Neural crest cell (in vitro differentiated cells): ENCODE measurements at regions not wholly inside any gene's neighbourhood (a gene's known extent, or its start where the extent isn't known, plus 50 kb on each side); places are given as distances from the start of the nearest gene placed in this dataset.

ENCODE experiments used
- DNase-seq: peaks from one replicate; pipeline ENCODE4 v3.0.0; 2021; ENCODE audit warnings: low read depth, mixed read lengths, low spot score
- H3K27ac Mint-ChIP-seq: one replicate; pipeline ENCODE4 v1.8.0; 2021; ENCODE audit warnings: mild to moderate bottlenecking, mixed read lengths; ENCODE audit not compliant: unreplicated experiment
- H3K27me3 Mint-ChIP-seq: 2 replicates; pipeline ENCODE4 v1.8.0; 2021; ENCODE audit warnings: low read depth, mild to moderate bottlenecking, mixed read lengths
- H3K36me3 Mint-ChIP-seq: 2 replicates; pipeline ENCODE4 v1.8.0; 2021; ENCODE audit warnings: low read depth, mild to moderate bottlenecking, mixed read lengths
- H3K4me1 Mint-ChIP-seq: 2 replicates; pipeline ENCODE4 v1.8.0; 2021; ENCODE audit warnings: mixed read lengths
- H3K4me3 Mint-ChIP-seq: one replicate; pipeline ENCODE4 v1.8.0; 2021; ENCODE audit warnings: mild to moderate bottlenecking, mixed read lengths
- H3K9me3 Mint-ChIP-seq: 2 replicates; pipeline ENCODE4 v1.8.0; 2021; ENCODE audit warnings: mixed read lengths
- TF ChIP-seq, protein P1 (sequence below): fragments of 200-600 bp; sonication (generic); conservative IDR thresholded peaks from 2 replicates; pipeline ENCODE4 v1.5.0; 2021; ENCODE audit warnings: antibody characterized with exemption, mild to moderate bottlenecking

DNA sequence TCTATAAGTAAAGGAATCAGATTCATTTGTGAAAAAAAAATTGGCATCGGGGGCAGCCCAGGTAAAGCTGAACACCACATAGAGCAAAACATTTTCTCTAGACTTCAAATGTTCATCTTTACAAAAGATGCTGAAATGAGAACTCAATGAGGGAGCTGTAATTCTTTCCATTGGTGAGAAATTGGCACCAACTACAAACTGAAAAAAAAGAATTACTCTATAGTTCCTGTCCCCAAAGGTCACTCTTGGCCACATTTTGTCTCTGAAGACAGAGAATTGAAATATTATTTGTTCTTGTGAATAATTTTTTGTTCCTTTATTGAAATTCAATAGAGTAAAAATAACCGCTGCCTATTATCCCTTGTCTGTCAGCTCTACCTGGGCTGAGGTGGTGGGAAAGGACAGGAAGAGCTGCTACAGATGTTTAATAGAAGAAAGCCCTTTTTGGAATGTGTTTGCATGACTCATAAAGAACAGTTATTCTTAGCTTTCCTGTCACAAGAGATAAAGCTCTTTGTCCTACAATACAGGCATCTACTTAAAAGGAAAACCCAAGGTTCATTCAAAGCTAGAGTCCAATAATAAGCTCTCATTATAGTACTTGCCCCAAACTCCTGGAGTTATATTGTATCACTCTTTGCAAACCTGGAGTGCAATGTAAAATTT, 380.1 kb upstream of the KITLG start:
- no peaks in the 10 kb centered on the region for H3K27me3 Mint-ChIP-seq

GRCh38 chr12:88958946-88959345, 378.7 kb upstream of the KITLG start:
- Mint-ChIP-seq H3K4me3 (no peak overlapping the region), H3K27me3 (no peaks in the 10 kb centered on the region), H3K4me1 (peaks cover 23% of the 10 kb centered on the region), H3K9me3 (peaks cover 4% of the 10 kb centered on the region), H3K36me3 (no peaks in the 10 kb centered on the region), H3K27ac (no peak overlapping the region)
- TF ChIP-seq, protein P1, sequence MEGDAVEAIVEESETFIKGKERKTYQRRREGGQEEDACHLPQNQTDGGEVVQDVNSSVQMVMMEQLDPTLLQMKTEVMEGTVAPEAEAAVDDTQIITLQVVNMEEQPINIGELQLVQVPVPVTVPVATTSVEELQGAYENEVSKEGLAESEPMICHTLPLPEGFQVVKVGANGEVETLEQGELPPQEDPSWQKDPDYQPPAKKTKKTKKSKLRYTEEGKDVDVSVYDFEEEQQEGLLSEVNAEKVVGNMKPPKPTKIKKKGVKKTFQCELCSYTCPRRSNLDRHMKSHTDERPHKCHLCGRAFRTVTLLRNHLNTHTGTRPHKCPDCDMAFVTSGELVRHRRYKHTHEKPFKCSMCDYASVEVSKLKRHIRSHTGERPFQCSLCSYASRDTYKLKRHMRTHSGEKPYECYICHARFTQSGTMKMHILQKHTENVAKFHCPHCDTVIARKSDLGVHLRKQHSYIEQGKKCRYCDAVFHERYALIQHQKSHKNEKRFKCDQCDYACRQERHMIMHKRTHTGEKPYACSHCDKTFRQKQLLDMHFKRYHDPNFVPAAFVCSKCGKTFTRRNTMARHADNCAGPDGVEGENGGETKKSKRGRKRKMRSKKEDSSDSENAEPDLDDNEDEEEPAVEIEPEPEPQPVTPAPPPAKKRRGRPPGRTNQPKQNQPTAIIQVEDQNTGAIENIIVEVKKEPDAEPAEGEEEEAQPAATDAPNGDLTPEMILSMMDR = no peak
- no peak for DNase-seq

More for the DNA sequence above, 380.1 kb upstream of the KITLG start:
- TF ChIP-seq, protein P1 = no peak
- Mint-ChIP-seq H3K27ac (no peak overlapping the region), H3K4me1 (peaks cover 23% of the 10 kb centered on the region), H3K9me3 (peaks cover 4% of the 10 kb centered on the region), H3K36me3 (no peaks in the 10 kb centered on the region), H3K4me3 (no peak overlapping the region)
- DNase-seq = no peak

DNA sequence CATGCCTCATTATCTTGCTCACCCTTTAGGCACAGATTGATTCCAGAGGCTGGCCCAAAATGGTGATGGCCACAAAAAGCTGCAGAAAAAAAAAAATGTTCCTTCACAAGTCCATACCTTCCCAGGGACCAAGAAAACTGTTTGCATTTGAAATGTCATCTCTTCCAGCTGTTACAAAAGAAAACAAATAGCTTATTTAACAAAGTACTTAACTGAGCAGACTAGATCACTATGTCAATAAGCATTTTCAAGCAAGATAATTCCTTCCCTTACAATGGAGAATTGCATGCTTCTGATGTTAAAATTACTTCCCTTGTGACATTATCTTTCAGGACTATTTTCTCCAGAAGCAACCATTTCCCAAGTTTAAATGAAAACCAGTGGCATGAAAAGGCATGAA, 377.9 kb upstream of the KITLG start:
- TF ChIP-seq, protein P1 = no peak
- Mint-ChIP-seq H3K27me3 (no peaks in the 10 kb centered on the region), H3K27ac (peak overlapping the region; percentile 94), H3K4me3 (no peak overlapping the region), H3K36me3 (no peaks in the 10 kb centered on the region), H3K4me1 (peaks cover 23% of the 10 kb centered on the region), H3K9me3 (peaks cover under 1% of the 10 kb centered on the region)
- no peak for DNase-seq

- Mint-ChIP-seq H3K9me3 (no peaks in the 10 kb centered on the region), H3K36me3 (no peaks in the 10 kb centered on the region), H3K27me3 (no peaks in the 10 kb centered on the region), H3K27ac (no peak overlapping the region), H3K4me1 (peaks cover 23% of the 10 kb centered on the region), H3K4me3 (no peak overlapping the region)
- TF ChIP-seq, protein P1 = no peak
- DNase-seq = no peak
These were observed 377.1 kb upstream of the KITLG start for GRCh38 chr12:88957358-88957757.

DNA sequence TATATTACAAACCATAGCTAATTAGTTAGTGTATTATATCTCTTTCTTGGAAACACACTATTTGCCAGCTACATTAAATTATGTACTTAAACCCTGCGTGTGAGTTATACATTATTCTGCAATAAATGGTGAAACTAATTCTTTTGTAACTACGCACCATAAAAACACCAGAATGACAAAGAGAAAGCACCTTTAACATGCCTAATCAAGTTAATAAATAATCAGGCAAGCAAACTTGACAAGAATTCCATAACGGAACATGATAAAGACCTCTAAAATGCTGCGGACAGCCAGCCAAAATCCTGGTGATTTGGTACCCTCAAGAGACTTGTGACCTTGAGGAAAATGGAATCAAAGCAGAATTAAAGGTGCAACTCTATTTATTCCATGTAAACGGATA, 375.3 kb upstream of the KITLG start:
- Mint-ChIP-seq H3K4me3 (no peak overlapping the region), H3K27me3 (no peaks in the 10 kb centered on the region), H3K27ac (no peak overlapping the region)

More for the DNA sequence above, 375.3 kb upstream of the KITLG start:
- Mint-ChIP-seq H3K4me1 (peaks cover 25% of the 10 kb centered on the region), H3K9me3 (no peaks in the 10 kb centered on the region), H3K36me3 (no peaks in the 10 kb centered on the region)
- TF ChIP-seq, protein P1 = no peak
- DNase-seq = no peak
